GM23248 (cell line): ENCODE measurements at regions not wholly inside any gene's neighbourhood (a gene's known extent, or its start where the extent isn't known, plus 50 kb on each side); places are given as distances from the start of the nearest gene placed in this dataset.

Source experiments
- EZH2 ChIP-seq: fragments of 200-600 bp; sonication (generic); IDR thresholded peaks from 2 replicates; pipeline ENCODE4 v1.6.1; 2018; ENCODE audit warnings: antibody characterized with exemption, mild to moderate bottlenecking; ENCODE audit not compliant: insufficient read depth, poor library complexity, severe bottlenecking
- EZH2phosphoT487 ChIP-seq: fragments of 200-600 bp; sonication (generic); IDR thresholded peaks from 2 replicates; pipeline ENCODE4 v1.6.1; 2018; ENCODE audit warnings: antibody characterized with exemption, moderate library complexity, mild to moderate bottlenecking, low read depth; ENCODE audit not compliant: insufficient read depth

DNA sequence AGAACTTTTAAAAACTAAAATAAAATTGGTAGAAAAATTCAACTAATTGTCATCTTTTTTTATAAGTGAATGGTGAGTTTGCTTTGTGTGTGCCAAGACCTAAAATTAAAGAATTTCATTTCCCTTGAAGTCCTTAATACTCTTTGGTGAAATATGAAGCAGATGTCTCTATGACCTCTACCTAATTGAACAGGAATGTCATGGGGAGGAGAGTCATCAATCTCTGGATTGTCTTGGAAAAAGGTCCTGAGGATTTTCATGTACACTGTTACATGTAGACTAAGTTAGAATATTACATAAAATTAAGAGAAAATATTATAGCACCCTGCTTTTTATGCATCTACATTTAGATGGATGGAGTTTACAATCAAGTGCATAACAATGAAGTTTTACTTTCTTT is 177.9 kb upstream of the LRP1B start:
- TF ChIP-seq EZH2 (no peak), EZH2phosphoT487 (no peak)
